ENCODE measurements at regions not wholly inside any gene's neighbourhood (a gene's known extent, or its start where the extent isn't known, plus 50 kb on each side); places are given as distances from the start of the nearest gene placed in this dataset.

GRCh38 chr2:18312818-18313217 lies 247.6 kb downstream of the RDH14 start:
- Histone ChIP-seq H4K20me1 (ENCODE audit: control insufficient read depth, insufficient read depth, low read depth, low read length) (no peaks in the 10 kb centered on the region), H3K4me1 (ENCODE audit: control insufficient read depth, low read length) (no peaks in the 10 kb centered on the region), H3K9me2 (replicated peaks; ENCODE audit: control insufficient read depth, low read length) (no peaks in the 10 kb centered on the region; the same call in 1 of the 2 replicates), H3K4me2 (ENCODE audit: low read length) (no peak overlapping the region), H3K27ac (ENCODE audit: low read depth, low read length) (no peak overlapping the region), H3K9me3 (ENCODE audit: control insufficient read depth, insufficient read depth, low read length) (no peaks in the 10 kb centered on the region), H3F3A (ENCODE audit: control insufficient read depth, insufficient read depth) (no peaks in the 10 kb centered on the region), H3K36me3 (ENCODE audit: control insufficient read depth, low read length) (no peaks in the 10 kb centered on the region), H3K27me3 (ENCODE audit: control insufficient read depth, low read length) (no peaks in the 10 kb centered on the region), H3K79me2 (ENCODE audit: control insufficient read depth, low read length) (no peaks in the 10 kb centered on the region), H3K4me3 (ENCODE audit: low read length) (no peak overlapping the region)
- TF ChIP-seq CTCF (IDR thresholded peaks at IDR 0.05; ENCODE audit: low read depth, low read length, poor library complexity, severe bottlenecking), result no peak
- no peak for TF ChIP-seq EZH2phosphoT487 (IDR thresholded peaks at IDR 0.05; ENCODE audit: borderline replicate concordance, low read length)

GRCh38 chr2:18311420-18312195 lies 248.8 kb downstream of the RDH14 start:
- H3K79me2 ChIP-seq (ENCODE audit: control insufficient read depth, low read length), result no peaks in the 10 kb centered on the region
- no peak overlapping the region for H3K27ac ChIP-seq (ENCODE audit: low read depth, low read length)
- TF ChIP-seq EZH2phosphoT487 (IDR thresholded peaks at IDR 0.05; ENCODE audit: borderline replicate concordance, low read length) (no peak), CTCF (IDR thresholded peaks at IDR 0.05; ENCODE audit: low read depth, low read length, poor library complexity, severe bottlenecking) (no peak)
- no peak overlapping the region for H3K4me3 ChIP-seq (ENCODE audit: low read length)
- H3K9me2 ChIP-seq (replicated peaks; ENCODE audit: control insufficient read depth, low read length), result no peaks in the 10 kb centered on the region; the same call in 1 of the 2 replicates
- no peaks in the 10 kb centered on the region for H3K9me3 ChIP-seq (ENCODE audit: control insufficient read depth, insufficient read depth, low read length)
- H3K4me2 ChIP-seq (ENCODE audit: low read length), result no peak overlapping the region
- H3F3A ChIP-seq (ENCODE audit: control insufficient read depth, insufficient read depth), result no peaks in the 10 kb centered on the region
- H4K20me1 ChIP-seq (ENCODE audit: control insufficient read depth, insufficient read depth, low read depth, low read length), result no peaks in the 10 kb centered on the region
- H3K4me1 ChIP-seq (ENCODE audit: control insufficient read depth, low read length), result no peaks in the 10 kb centered on the region
- H3K36me3 ChIP-seq (ENCODE audit: control insufficient read depth, low read length), result no peaks in the 10 kb centered on the region
- no peaks in the 10 kb centered on the region for H3K27me3 ChIP-seq (ENCODE audit: control insufficient read depth, low read length)

GRCh38 chr2:18309627-18310026 lies 250.8 kb downstream of the RDH14 start:
- TF ChIP-seq EZH2phosphoT487 (IDR thresholded peaks at IDR 0.05; ENCODE audit: borderline replicate concordance, low read length), result no peak
- TF ChIP-seq CTCF (IDR thresholded peaks at IDR 0.05; ENCODE audit: low read depth, low read length, poor library complexity, severe bottlenecking), result no peak
- Histone ChIP-seq H3K4me3 (ENCODE audit: low read length) (no peak overlapping the region), H3K9me2 (replicated peaks; ENCODE audit: control insufficient read depth, low read length) (no peaks in the 10 kb centered on the region; the same call in 1 of the 2 replicates), H3K9me3 (ENCODE audit: control insufficient read depth, insufficient read depth, low read length) (no peaks in the 10 kb centered on the region), H3K27ac (ENCODE audit: low read depth, low read length) (no peak overlapping the region), H4K20me1 (ENCODE audit: control insufficient read depth, insufficient read depth, low read depth, low read length) (no peaks in the 10 kb centered on the region), H3K4me1 (ENCODE audit: control insufficient read depth, low read length) (no peaks in the 10 kb centered on the region), H3K4me2 (ENCODE audit: low read length) (no peak overlapping the region), H3F3A (ENCODE audit: control insufficient read depth, insufficient read depth) (no peaks in the 10 kb centered on the region), H3K36me3 (ENCODE audit: control insufficient read depth, low read length) (no peaks in the 10 kb centered on the region), H3K27me3 (ENCODE audit: control insufficient read depth, low read length) (no peaks in the 10 kb centered on the region), H3K79me2 (ENCODE audit: control insufficient read depth, low read length) (no peaks in the 10 kb centered on the region)
